Spleen (tissue), 11 donors: ENCODE measurements at regions not wholly inside any gene's neighbourhood (a gene's known extent, or its start where the extent isn't known, plus 50 kb on each side); places are given as distances from the start of the nearest gene placed in this dataset.

Source experiments
- DNase-seq: peaks from one replicate; pipeline ENCODE4 v3.0.0-alpha.2; 2020
- H3K27ac ChIP-seq, 8 donors: fragments of 200-600 bp; sonication (generic) in 7 of 8; 1 replicate in 4 of 8; 2 replicates in 4 of 8; pipeline versions ENCODE4 v1.5.0 to v1.8.0; 2016 to 2021; ENCODE audit warnings: inconsistent platforms in 4 of 8, mild to moderate bottlenecking in 4 of 8, moderate library complexity in 1 of 8
- H3K27me3 ChIP-seq, 7 donors: fragments of 200-600 bp; sonication (generic) in 6 of 7; replicated peaks in 1 of 7; 1 replicate in 4 of 7; 2 replicates in 3 of 7; pipeline versions ENCODE4 v1.5.0 to v1.8.0; 2016 to 2021; ENCODE audit warnings: inconsistent platforms in 3 of 7, mild to moderate bottlenecking in 1 of 7
- H3K36me3 ChIP-seq, 6 donors: fragments of 200-600 bp; sonication (generic) in 5 of 6; 1 replicate in 4 of 6; 2 replicates in 2 of 6; pipeline versions ENCODE4 v1.5.0 to v1.8.0; 2016 to 2021; ENCODE audit warnings: inconsistent platforms in 2 of 6
- H3K4me1 ChIP-seq, 6 donors: fragments of 200-600 bp; sonication (generic) in 5 of 6; 1 replicate in 3 of 6; 2 replicates in 3 of 6; pipeline versions ENCODE4 v1.5.0 to v1.8.0; 2016 to 2021; ENCODE audit warnings: inconsistent platforms in 3 of 6
- H3K4me3 ChIP-seq, 8 donors: fragments of 200-600 bp; sonication (generic) in 7 of 8; 1 replicate in 4 of 8; 2 replicates in 4 of 8; pipeline versions ENCODE4 v1.5.0 to v1.8.0; 2016 to 2021; ENCODE audit warnings: inconsistent platforms in 4 of 8, mild to moderate bottlenecking in 4 of 8, moderate library complexity in 2 of 8
- H3K9me3 ChIP-seq, 8 donors: fragments of 200-600 bp; sonication (generic) in 7 of 8; 1 replicate in 4 of 8; 2 replicates in 4 of 8; pipeline versions ENCODE4 v1.5.0 to v1.8.0; 2016 to 2021; ENCODE audit warnings: inconsistent platforms in 4 of 8
- POLR2A ChIP-seq, 3 donors: fragments of 450-650 bp; IDR thresholded peaks; one replicate each; pipeline ENCODE4 v1.5.1; 2017; ENCODE audit warnings: antibody characterized with exemption in 3 of 3, mild to moderate bottlenecking in 1 of 3
- POLR2AphosphoS5 ChIP-seq, 3 donors: sonication (generic); formaldehyde crosslinking; IDR thresholded peaks; one replicate each; pipeline ENCODE4 v1.5.1; 2017; ENCODE audit warnings: antibody characterized with exemption in 3 of 3
- WGBS, 5 donors: extraction: QIAGEN DNeasy Blood & Tissue Kit in 3 of 5; methylation state at CpG; one replicate each; pipeline versions ENCODE4 v1.1.5 to v1.1.7; 2013 to 2018; 5-methylcytosine and 5-hydroxymethylcytosine counted together
- intact Hi-C: fragments of 100-400 bp; cut with DNase I; formaldehyde crosslinking; loops from one replicate; pipeline ENCODE4 v1.15.0; 2023; ENCODE audit warnings: low total_unique reads
- TF ChIP-seq, protein P1 (sequence below), 11 experiments: fragments of 200-600 bp in 7 of 11; fragments of 450-650 bp in 4 of 11; sonication (generic) in 4 of 11; IDR thresholded peaks in 8 of 11; conservative IDR thresholded peaks in 3 of 11; 1 replicate in 7 of 11; 2 replicates in 4 of 11; pipeline versions ENCODE4 v1.4.0 to v1.8.0; 2016 to 2021; ENCODE audit warnings: antibody characterized with exemption in 11 of 11, inconsistent platforms in 4 of 11, mild to moderate bottlenecking in 1 of 11
- donor health status: healthy with polysubstance abuse.
- donor health status: DM: no; HTN: no; CAD: no; lungs with moderate emphysema.
- donor health status: DM: no; HTN: no; CAD: no.
- donor health status: Bipolar disorder and iron deficiency.
- donor health status: healthy.
- donor health status: DM: no; HTN: no; CAD: no.
- donor health status: DM: yes; HTN: yes; CAD: no.

DNA sequence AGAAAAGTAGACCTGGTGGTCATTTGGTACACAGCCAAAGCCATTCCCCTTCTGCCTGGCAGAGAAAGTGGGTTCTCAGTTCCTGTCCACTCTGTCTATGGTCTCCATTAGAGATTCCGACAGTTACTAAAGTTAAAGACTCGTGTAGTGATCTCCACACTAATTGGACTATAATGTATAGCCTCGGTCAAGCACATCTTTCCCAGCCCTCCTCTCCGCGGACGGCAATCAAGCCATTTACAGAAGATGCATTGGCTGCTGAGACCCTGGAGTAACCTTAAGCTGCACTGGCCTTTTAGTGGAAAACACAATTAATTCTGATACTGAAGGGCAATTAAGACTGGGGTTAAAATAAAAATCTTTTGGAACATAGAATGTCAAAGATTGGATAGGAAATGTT is 865.3 kb downstream of the MCTP2 start:
- no peak for DNase-seq
- Histone ChIP-seq H3K4me1 (no peaks in the 10 kb centered on the region), H3K9me3 (peaks cover 0 to 4% (median 0%) of the 10 kb centered on the region in 8 donors), H3K36me3 (no peaks in the 10 kb centered on the region), H3K27ac (no peak overlapping the region), H3K27me3 (no peaks in the 10 kb centered on the region), H3K4me3 (no peak overlapping the region)
- intact Hi-C loops, result no loop called here
- WGBS, 5 donors, result 91 to 95% (median 92%) methylated on average over 6 of the region's 6 CpGs
- TF ChIP-seq POLR2AphosphoS5 (IDR thresholded peaks at IDR 0.05) (no peak), POLR2A (IDR thresholded peaks at IDR 0.05) (no peak)
- TF ChIP-seq, protein P1, sequence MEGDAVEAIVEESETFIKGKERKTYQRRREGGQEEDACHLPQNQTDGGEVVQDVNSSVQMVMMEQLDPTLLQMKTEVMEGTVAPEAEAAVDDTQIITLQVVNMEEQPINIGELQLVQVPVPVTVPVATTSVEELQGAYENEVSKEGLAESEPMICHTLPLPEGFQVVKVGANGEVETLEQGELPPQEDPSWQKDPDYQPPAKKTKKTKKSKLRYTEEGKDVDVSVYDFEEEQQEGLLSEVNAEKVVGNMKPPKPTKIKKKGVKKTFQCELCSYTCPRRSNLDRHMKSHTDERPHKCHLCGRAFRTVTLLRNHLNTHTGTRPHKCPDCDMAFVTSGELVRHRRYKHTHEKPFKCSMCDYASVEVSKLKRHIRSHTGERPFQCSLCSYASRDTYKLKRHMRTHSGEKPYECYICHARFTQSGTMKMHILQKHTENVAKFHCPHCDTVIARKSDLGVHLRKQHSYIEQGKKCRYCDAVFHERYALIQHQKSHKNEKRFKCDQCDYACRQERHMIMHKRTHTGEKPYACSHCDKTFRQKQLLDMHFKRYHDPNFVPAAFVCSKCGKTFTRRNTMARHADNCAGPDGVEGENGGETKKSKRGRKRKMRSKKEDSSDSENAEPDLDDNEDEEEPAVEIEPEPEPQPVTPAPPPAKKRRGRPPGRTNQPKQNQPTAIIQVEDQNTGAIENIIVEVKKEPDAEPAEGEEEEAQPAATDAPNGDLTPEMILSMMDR (IDR thresholded peaks at IDR 0.05 in 8 of 11, conservative IDR thresholded peaks at IDR 0.05 in 3 of 11), result no peak

DNA sequence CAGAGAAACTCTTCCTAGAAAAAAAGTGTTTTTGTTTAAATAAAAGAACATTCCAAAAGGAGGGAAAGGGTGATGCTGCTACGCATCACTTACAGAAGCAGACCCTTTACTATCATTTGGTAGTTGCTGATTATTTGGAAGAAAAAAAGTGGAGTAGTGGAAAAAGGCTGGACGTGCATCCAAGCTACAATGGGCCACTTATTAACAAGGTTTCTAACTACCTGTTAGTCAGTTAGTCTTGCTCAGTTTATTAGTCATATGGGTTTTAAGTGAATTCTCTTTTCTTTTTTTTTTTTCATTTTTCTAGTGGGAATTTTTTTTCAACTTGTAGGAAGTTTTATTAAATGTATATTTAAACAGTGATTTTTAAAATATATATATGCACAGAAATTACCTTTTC is 866.0 kb downstream of the MCTP2 start:
- Histone ChIP-seq H3K4me3 (no peak overlapping the region), H3K9me3 (peaks cover 0 to 4% (median 0%) of the 10 kb centered on the region in 8 donors), H3K4me1 (no peaks in the 10 kb centered on the region), H3K27ac (no peak overlapping the region), H3K27me3 (no peaks in the 10 kb centered on the region), H3K36me3 (no peaks in the 10 kb centered on the region)
- 76 to 94% (median 84%) methylated on average over 2 of the region's 2 CpGs for WGBS, 5 donors
- TF ChIP-seq POLR2A (IDR thresholded peaks at IDR 0.05), result no peak
- no peak for DNase-seq
- intact Hi-C loops, result no loop called here

DNA sequence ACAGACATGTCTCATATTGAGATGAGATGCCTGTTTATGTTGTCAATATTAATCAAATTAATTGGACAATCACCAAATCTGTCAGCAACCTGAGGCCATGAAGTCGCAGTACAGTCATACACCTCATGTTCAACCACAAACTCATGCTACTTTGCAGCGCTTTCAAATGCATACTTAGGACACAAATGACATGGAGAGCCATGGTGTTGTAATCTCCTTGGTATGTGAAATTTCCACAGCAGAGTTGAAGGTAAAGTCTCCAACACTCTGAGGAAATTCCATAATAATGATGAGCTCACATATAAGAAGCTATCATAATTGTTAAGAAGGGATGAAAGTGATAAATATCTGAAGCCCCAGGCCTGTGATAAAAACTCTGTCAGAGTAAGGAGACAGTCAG is 873.9 kb downstream of the MCTP2 start:
- no peaks in the 10 kb centered on the region for H3K4me1 ChIP-seq
- H3K27ac ChIP-seq, result no peak overlapping the region
- no peak for DNase-seq
- 89 to 95% (median 93%) methylated on average over 2 of the region's 2 CpGs for WGBS, 5 donors
- TF ChIP-seq, protein P1 (IDR thresholded peaks at IDR 0.05 in 8 of 11, conservative IDR thresholded peaks at IDR 0.05 in 3 of 11), result no peak
- TF ChIP-seq POLR2AphosphoS5 (IDR thresholded peaks at IDR 0.05) (no peak), POLR2A (IDR thresholded peaks at IDR 0.05) (no peak)
- no peaks in the 10 kb centered on the region for H3K27me3 ChIP-seq
- intact Hi-C loops, result no loop called here
- H3K9me3 ChIP-seq, result peaks cover 0 to 4% (median 0%) of the 10 kb centered on the region in 8 donors
- no peaks in the 10 kb centered on the region for H3K36me3 ChIP-seq
- H3K4me3 ChIP-seq, result no peak overlapping the region

DNA sequence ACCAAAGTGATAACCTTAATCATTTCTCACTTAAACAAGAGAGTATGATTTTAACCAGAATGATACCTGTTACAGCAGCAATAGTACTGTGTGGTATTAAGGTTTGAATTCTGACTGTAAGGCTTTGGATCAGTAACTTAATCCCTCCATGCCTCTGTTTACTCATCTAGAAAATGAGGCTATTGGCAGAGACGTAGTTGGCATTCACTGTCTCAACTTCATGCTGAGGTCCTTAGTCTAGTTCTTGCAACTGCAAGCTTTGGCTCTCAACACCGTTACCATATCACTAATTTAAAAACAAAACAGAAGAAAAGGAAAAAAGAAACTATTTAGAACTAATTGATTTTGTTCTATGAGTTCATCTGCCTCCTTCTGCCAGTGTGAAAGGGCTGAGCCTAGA is 875.4 kb downstream of the MCTP2 start:
- Histone ChIP-seq H3K4me3 (no peak overlapping the region), H3K9me3 (peaks cover 0 to 4% (median 0%) of the 10 kb centered on the region in 8 donors), H3K36me3 (no peaks in the 10 kb centered on the region), H3K27me3 (no peaks in the 10 kb centered on the region), H3K4me1 (no peaks in the 10 kb centered on the region), H3K27ac (no peak overlapping the region)
- WGBS, 5 donors, result 73 to 85% (median 77%) methylated on average over 2 of the region's 2 CpGs
- TF ChIP-seq, protein P1 (IDR thresholded peaks at IDR 0.05 in 8 of 11, conservative IDR thresholded peaks at IDR 0.05 in 3 of 11), result no peak
- TF ChIP-seq POLR2AphosphoS5 (IDR thresholded peaks at IDR 0.05), result no peak
- TF ChIP-seq POLR2A (IDR thresholded peaks at IDR 0.05), result no peak
- no peak for DNase-seq
- intact Hi-C loops, result no loop called here

DNA sequence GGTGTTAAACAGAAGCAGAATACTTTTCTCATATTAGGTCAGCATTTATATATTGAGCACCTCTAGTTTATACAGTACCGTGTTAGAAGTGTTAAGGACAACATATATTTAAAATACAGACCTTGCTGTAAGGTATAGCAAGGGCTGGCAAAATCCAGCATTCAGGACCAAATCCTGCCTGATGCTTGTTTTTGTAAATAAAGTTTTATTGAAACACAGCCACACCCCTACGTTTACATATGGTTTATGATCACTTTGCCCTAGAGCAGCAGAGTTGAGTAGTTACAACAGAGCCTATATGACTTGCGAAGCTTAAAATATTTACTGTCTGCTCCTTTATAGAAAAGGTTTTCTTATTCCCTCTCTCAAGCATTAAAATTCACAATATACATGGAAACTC is 877.3 kb downstream of the MCTP2 start:
- TF ChIP-seq POLR2AphosphoS5 (IDR thresholded peaks at IDR 0.05) (no peak), POLR2A (IDR thresholded peaks at IDR 0.05) (no peak)
- TF ChIP-seq, protein P1 (IDR thresholded peaks at IDR 0.05 in 8 of 11, conservative IDR thresholded peaks at IDR 0.05 in 3 of 11), result no peak
- Histone ChIP-seq H3K9me3 (peaks cover 0 to 4% (median 0%) of the 10 kb centered on the region in 8 donors), H3K27ac (no peak overlapping the region), H3K27me3 (no peaks in the 10 kb centered on the region), H3K36me3 (no peaks in the 10 kb centered on the region), H3K4me3 (no peak overlapping the region), H3K4me1 (no peaks in the 10 kb centered on the region)
- DNase-seq, result no peak
- intact Hi-C loops, result no loop called here
- WGBS, 5 donors, result 78 to 90% (median 82%) methylated on average over 3 of the region's 3 CpGs
